Activated gamma-delta T cell (primary cell): ENCODE measurements at regions not wholly inside any gene's neighbourhood (a gene's known extent, or its start where the extent isn't known, plus 50 kb on each side); places are given as distances from the start of the nearest gene placed in this dataset.

ENCODE experiments used
- DNase-seq: peaks from one replicate; lab custom pipeline; 2025; lab: John Stamatoyannopoulos, UW

DNA sequence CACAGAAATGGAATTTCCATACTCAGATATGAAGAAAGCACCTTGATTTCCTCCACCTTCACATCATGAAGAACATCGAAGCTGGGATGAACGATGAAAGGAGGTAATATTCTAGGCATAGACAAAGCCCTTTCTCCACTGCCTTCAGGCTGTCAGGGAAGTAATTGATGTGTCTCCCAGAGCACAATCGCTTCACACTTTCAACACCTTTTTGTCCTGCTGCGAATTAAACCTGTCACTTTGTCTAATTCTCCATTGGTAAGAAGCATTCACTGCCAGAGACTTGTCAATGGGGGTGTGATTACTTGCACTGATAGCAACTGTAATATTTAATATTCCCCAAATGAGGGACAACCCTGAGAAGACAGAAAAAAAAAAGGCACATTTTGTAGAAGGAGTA lies 260.1 kb downstream of the ETS1 start:
- DNase-seq, result no peak

DNA sequence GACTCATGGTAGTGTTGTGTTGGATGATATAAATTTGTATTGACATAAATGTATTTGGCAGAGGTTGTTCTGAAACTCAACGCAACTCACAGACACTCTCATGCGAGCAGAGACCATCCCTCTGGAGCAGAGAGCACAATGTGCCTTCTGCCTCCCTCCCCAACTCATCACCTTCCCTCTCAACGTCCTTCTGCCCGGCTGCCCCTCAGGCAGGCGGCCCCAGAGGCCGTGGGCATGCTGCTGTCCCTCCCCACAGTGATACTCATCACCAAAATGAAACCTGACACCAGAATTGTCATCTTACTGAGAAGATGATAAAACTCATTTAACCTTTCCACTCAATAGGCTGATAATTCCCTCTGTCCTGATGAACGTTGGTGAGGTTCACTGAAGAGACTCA lies 260.6 kb downstream of the ETS1 start:
- DNase-seq, result no peak

DNA sequence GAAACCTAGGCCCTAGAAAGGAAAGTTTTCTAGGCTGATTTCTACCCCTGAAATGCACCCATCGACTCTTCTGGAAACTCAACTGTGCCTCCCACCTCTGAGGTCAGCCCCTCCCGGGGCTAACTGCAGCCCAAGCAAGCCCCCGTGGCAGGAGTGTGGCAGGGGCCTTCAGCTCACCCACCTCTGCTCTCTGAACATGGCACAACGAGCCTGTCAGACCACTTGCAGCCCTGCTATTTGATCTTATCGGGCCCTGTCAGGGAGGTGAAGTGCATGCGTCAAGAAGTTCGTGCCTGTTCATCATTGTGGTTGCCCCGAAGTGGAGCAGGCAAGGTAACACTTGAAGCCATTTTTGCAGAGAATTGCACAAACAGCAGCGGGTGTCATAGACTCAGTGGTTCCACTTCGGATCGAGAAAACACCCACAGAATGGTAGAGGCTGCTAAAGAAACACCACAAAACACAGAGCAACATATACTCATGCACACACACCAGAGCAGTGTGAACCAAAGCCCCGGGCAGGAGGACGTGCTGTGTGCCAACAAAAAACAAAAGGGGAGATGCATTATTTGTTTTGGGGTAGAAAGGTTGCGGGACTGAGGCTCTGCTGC lies 262.7 kb downstream of the ETS1 start:
- peak; percentile 41 for DNase-seq

DNA sequence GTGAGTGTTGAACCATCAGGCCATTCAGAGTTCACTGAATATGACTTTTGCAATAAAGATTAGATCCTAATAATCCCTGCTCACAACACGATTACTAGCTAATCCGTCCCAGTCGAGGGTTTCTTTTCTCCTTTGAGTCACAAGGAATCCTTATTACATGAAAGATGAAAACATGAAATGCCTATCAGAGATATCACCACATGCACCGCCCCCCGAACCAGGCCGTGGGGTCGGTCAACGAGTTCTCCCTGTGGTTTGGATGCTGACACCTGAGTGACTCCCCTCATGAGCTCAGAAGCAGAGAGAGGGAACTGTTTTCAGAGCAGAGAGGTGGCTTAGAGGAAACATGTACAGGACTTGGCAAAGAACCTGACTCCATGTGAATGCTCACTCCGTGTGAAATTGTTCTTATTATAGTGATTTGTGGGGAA lies 263.3 kb downstream of the ETS1 start:
- DNase-seq, result peak; percentile 18

DNA sequence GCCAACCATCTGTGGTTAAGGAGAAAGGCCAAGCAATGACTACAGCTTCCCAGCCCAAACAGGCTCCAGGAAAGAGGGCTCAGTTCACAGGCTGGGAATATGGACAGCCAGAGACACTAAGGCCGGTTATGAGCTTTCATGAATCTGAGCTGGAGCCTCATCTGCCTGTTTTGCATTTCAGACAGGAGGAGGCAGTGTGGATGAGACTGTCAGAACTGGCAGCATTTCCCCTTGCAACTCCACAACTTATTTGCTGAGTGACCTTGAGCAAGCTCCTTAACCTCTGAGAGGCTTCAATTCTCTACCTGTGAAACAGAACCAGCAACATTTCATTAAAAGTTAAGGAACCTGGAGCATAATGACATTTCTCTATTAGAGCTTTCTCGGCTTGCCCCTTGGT lies 264.0 kb downstream of the ETS1 start:
- no peak for DNase-seq

DNA sequence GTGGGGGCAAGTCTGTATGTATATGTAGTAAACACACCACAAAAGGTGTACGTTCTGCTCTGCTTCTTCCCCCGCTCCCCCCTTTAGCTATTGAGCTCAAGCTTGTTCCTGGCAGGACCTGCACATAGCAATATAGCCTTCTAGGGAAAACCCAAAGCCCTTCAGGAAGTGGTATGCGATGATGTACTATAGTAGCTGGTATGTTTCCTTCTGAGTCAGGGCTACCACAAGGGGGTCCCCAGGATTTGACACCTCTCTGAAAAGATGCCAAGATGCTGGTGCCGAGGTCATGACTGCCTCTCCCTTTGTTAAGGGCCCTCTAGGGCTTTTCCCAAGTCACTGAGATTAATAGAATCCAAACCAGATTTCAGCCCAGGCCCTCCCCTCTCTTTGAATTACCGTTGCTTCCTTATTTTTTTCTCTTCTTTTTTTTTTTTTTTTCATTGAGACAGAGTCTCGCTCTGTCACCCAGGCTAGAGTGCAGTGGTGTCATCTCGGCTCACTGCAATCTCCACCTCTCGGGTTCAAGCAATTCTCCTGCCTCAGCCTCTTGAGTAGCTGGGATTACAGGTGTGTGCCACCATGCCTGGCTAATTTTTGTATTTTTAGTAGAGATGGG lies 268.4 kb downstream of the ETS1 start:
- DNase-seq, result no peak

DNA sequence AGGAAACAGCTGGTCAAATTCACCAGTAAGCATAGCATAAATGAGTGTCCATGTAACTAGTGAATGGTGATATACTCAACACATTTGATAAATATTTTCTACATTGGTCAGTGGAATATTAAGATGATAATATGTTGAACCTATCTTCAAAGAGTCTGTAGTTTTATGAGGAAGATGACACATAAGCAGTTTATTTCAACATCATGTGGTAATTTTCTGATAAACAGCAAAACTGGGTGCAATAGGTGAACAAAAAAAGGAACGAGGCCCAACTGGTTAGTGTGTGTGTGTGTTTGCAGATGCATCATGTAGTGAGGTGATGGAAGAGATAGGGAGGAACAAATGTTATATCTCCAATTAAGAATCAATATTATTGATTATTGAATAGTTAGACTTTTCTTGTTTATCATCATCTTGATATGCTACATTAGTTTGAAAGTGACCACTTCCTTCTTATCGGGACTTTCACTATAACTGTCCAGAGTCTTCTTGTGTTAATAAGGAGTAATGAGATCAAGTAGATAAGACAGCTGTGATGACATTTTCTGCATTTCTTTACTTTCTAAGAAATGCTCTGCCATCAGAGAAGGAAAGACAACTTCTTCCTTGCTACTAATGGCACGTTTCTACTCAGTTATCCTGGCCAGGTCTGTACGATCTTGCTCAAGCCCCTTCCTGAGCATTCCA lies 270.7 kb downstream of the ETS1 start:
- DNase-seq, result no peak

DNA sequence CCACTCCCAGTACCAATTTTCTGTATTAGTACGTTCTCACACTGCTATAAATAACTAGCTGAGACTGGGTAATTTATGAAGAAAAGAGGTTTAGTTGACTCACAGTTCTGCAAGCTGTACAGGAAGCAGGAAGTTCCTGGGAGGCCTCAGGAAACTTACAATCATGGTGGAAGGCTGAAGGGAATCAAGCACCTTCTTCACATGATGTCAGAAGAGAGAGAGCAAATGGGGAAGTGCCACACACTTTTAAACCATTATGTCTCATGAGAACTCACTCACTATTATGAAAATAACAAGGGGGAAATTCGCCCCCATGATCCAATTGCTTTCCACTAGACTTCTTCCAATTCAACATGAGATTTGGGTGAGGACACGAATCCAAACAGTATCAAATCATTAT lies 271.4 kb downstream of the ETS1 start:
- DNase-seq, result no peak

DNA sequence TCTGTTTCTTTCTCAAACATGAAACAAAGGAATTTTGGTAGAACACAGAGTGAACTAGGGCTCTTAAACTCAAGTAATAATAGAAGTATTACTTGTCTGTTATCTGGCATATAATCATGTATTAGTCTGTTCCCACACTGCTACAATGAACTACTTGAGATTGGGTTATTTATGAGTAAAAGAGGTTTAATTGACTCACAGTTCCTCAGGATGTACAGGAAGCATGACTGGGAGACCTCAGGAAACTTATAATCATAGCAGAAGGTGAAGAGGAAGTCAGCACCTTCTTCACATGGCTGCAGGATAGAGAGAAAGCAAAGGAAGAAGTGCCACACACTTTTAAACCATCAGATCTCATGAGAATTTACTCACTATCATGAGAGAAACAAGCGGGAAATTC lies 273.4 kb downstream of the ETS1 start:
- DNase-seq, result no peak

DNA sequence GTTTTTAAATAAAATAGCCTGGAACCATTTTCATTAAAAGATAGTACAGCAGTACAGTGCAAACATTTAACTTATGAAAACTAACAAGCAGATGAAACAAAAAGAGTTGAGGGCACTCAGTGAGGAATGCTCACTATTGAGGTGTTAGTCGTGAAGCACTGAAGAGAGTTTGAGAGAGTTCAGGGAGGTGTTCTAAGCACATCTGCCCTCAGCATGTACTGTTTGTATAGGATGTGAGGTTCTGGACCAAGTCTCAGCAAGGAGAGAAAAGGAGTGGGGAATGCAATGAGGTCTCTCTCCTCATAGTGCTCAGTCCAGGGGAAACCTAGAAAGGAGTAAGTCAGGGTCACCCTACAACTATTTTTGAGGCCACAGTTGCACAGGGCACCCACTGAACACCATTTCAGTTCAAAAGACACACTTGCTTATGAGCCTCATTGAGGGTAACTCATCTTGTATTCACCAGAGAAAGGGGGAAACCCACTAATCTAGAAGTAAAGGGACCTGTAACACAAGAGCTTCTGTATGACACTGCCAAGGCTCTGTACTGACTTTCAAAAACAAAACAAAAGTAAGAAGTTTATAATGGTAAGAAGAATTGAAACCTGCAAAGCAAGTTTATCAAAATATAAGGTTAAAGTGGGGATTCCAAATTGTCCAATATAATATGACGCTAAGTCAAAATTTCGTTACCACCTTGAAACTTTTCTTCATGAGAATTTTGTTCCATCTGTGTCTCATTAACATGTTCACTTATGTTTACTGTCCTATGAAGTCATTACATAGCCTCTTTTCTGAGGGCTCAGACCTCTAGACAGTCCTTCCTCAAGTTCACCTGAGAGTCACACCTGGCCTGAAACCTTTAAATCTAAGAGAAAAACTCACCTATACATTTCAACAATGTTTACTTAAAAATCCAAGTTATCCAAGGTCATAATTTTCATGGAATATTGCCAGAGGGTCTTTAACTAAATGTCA lies 275.3 kb downstream of the ETS1 start:
- no peak for DNase-seq

DNA sequence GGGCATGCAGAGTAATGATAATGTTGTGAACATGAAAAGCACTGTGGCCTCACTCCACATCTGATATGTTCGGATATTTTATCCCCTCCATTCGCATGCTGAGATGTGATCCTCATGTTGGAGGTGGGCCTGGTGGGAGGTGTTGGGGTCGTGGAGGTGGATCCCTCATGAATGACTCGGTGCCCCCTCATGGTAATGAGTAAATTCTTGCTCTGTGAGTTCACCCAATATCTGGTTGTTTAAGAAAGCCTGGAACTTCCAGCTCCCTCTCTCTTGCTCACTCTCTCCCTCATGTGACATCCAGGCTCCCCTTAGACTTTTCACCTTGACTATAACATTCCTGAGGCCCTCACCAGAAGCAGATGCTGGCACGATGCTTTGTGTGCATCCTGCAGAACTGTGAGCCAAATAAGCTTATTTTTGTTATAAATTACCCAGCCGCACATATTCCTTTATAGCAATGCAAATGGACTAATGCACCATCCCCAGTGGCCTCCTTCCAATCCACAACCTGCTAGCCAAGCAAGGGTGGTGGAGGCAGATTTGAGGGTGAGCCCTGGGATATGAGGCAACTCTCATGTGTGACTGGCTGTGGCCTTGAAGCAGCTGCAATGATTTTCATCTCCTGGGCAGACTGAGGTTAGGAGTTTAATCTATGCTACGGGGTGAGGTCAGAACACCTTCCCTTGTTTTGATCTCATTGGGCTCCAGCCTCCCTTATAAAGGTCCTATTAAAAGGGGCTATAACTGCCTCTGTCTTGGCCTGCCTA lies 276.5 kb downstream of the ETS1 start:
- DNase-seq, result no peak

DNA sequence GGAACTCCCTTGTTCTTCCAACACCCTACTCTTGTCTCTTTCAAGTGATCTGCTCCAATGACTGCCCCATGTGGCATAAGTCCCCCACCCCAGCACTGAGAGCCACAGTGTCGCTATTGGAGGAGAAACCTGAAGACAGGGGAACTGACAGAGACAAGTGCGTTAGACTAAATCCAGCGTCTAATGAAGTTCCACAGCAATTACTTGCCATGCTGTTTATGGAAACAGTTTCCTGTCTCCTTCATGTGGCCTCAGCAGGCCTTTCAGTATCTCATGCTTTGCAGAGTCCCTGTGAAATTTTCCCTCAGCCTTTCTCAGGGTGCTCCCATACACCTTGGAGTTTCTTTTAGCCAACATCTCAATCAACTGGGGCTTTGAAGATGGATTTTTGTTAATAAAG lies 277.4 kb downstream of the ETS1 start:
- DNase-seq, result no peak

DNA sequence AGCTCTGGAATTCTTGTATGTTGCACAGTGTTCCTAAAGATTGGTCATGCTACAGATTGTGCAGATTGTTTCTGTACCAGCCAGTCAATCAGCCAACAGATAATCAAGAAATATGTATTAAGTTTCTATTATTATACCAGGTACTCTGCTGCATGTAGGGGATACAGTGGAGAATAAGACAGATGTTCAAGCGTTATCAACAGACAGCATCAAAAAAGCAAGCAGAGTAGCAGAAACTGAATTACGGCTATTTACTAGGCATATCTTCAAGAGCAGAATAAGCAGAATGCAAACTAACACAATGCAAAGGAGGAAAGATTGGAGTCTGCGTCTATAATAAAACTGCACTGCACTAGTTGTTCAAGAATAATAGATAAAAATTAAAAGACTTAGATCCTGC lies 278.6 kb downstream of the ETS1 start:
- DNase-seq, result no peak

DNA sequence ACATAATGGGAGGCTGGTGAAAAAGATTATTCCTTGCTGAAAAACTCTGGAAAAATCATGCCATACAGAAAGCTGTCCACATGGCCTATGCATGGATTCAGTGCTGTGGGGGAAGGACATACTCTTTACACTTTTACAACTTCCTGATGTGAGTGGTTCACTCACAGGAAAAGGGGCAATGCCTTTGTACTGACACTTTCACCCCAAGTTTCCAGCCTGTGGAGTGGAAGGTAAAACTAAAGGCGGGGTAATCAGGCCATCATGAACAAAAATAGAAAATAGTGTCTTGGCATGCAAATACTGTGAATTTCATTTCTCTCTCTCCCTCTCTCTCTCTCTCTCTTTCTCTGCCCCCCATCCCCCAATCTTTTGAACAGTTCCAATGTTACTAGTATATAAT lies 281.8 kb downstream of the ETS1 start:
- no peak for DNase-seq

DNA sequence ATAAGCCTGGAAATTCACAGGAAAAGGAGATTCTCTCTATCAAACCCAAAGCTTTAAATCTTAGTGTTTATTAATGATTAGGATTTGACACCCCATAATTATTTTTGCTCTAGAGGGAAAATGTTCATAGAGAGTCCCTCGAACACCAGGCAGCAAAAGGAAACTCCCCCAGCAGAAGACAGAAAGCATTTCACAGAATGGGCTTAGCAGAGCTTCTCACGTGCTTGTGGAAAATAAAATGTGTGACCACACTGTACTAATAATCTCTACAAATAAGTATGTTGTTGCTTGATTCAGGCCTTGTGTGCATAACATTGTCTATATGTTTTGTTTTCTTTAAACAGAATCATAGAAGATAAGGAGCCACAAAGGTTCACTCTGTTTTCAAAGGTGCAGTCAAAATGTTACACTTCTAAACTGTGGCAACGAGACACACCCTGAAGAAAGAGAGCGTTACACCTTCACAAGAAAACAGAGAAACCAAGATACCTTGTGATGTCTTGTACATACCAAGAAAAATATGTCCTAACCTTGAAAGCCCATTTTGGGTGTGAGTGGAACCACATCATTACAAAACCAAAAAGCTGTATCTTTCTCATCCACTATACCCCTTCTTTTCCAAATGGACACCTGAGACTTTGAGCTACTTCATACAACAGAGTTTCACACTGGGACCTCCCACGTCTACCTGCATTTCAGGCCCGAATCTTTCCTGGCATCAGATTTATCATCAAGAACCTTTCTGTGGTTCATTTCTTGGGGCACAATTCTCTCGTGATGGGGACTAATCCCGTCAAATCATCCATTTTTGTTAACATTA lies 282.5 kb downstream of the ETS1 start:
- no peak for DNase-seq

DNA sequence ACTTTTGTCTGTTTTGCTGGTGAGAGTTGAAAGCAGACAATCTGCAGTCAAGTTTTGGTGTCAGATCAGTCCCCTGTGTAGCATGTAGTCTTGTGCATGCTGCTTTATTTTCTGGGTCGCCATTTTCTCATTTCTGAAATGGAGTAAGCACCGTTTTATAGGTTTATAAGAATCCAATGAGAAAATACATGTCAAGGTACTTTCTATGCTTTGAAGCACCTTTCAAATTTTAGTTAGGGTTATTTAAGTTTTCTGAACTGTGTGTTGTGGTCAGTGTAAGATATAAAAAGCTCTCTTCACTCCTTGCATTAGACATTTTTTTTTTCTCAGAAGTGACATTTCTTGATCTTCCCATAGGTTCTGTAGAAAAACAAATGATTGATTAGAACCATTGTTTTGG lies 283.2 kb downstream of the ETS1 start:
- no peak for DNase-seq

DNA sequence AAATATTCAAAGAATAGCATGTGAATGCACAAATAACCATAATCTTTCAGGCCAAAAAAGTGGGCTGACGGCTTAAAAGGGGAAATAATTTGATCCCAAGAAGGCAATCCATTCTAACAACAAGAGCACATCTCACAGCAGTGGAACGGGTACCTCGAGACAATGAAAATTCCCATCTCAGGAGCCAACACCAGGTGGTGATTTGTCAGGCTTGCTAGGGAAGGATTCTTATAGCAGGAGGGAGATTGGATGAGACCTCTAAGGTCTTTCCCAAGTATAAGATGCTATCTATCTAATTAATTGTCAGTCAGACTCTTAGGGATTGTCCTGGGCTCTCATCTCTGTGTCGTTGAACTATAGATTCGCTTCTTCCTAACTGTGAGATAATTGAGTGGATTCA lies 284.0 kb downstream of the ETS1 start:
- DNase-seq, result no peak

DNA sequence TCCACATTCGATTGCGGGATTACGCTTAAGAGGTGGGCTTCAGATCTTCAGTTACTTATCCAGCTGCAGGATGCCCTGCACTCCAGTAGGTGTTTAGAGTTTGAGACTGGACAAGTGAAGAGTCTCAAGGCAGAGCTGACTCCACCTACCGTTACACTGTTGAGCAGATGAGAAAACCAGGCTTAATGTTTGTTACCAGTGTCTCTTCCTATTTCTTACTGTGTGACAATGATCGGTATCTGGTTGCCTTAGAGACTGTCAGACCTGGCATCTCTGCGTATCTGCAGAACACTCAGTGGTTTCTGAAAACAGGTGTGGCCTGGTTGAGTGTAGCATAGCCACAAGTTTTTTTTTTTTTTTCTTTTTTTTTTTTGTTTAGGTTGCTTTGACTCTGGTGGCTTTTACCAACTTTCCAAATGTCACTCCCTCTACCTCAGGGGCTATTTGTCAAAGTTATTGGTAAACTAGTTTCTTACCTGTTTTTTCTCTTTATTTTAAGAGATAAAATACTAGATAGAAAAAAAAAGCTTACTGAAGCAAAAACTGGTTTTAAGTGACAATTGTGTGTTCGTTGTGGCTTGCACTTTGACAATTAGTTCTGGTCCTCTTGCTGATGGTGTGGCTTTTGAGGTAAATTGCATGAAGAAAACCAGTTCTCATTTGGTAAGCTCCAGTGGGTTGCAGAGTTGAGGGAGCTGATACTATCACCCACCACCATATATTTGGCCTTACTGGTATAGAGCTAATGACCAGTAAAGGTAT lies 284.8 kb downstream of the ETS1 start:
- no peak for DNase-seq

DNA sequence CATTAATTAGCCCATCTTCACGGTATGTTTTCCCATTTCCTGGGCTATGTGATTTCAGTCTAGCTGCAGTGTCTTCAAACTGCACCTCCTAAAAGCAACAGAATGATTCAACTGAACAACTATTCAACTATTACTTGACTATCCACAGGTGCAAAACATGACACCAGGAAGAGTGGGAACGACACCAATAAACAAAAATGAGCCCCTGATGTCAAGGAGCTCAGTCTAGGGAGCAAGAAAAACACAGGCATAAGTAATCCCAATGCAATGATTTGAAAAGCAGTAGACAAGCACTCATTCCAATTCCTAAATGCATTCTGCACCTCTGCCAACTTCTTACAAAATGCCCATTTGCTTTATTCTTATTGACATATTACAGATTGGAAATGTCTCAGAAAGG lies 285.6 kb downstream of the ETS1 start:
- no peak for DNase-seq

DNA sequence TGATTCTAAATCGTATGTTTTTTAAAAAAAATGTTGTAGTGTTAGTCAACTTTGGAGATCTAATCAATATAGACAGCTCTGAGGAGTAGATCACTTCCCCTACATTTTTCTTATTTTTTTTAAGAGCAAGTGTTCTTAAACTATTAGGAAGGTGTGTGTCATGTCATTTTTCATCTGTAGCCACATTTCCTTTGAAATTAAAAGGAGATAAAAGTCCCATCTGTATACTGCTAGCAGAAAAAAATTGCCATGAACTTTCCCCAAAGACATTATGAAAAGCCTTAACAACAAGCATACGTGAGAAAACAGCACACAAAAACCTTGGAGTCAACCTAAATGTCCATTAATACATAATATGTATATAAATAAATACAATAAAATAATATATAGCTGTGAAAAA lies 286.6 kb downstream of the ETS1 start:
- DNase-seq, result no peak
